Adipocyte (in vitro differentiated cells): ENCODE measurements at regions not wholly inside any gene's neighbourhood (a gene's known extent, or its start where the extent isn't known, plus 50 kb on each side); places are given as distances from the start of the nearest gene placed in this dataset.

Source experiments
- DNase-seq: peaks from one replicate; pipeline ENCODE4 v3.0.0-alpha.2; 2015; ENCODE audit warnings: low read depth
- H3K27me3 ChIP-seq: replicated peaks from 2 replicates; pipeline ENCODE4 v1.7.0; 2013; ENCODE audit warnings: mild to moderate bottlenecking, low read length, moderate library complexity; ENCODE audit not compliant: control insufficient read depth, insufficient read depth
- H3K36me3 ChIP-seq: 2 replicates; pipeline ENCODE4 v1.7.0; 2013; ENCODE audit warnings: low read length, mild to moderate bottlenecking, moderate library complexity; ENCODE audit not compliant: control insufficient read depth, insufficient read depth, severe bottlenecking
- H3K4me1 ChIP-seq: 2 replicates; pipeline ENCODE4 v1.7.0; 2013; ENCODE audit warnings: mild to moderate bottlenecking, low read length, moderate library complexity; ENCODE audit not compliant: control insufficient read depth, insufficient read depth
- H3K4me3 ChIP-seq: 2 replicates; pipeline ENCODE4 v1.7.0; 2013; ENCODE audit warnings: mild to moderate bottlenecking, low read length, moderate library complexity
- H3K9ac ChIP-seq: 2 replicates; pipeline ENCODE4 v1.7.0; 2013; ENCODE audit warnings: mild to moderate bottlenecking, low read length, moderate library complexity
- H3K9me3 ChIP-seq: 2 replicates; pipeline ENCODE4 v1.7.0; 2013; ENCODE audit warnings: mild to moderate bottlenecking, low read length, moderate library complexity; ENCODE audit not compliant: control insufficient read depth

DNA sequence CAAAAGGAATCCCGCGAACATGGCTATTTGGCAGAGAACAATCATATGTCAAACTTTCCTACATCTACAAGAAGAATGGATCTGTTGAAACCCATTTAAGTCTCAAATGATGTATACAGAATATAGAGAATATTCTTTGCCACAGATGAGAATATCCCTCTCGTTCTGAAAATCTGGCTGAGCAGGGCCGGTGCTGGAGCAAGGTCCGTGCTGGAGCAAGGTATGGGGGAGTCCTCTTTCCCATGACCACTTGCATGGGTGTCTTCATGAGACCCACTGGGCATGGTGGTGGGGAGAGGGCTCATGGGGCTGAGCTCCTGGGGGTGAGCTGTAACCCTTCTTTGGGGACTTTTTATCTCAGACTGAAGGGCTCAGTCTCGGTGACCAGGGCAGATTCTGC lies 440.9 kb downstream of the SOX9 start:
- Histone ChIP-seq H3K4me3 (no peak overlapping the region), H3K9ac (no peak overlapping the region), H3K9me3 (no peaks in the 10 kb centered on the region), H3K4me1 (no peaks in the 10 kb centered on the region), H3K36me3 (no peaks in the 10 kb centered on the region), H3K27me3 (no peaks in the 10 kb centered on the region)
- DNase-seq: no peak

DNA sequence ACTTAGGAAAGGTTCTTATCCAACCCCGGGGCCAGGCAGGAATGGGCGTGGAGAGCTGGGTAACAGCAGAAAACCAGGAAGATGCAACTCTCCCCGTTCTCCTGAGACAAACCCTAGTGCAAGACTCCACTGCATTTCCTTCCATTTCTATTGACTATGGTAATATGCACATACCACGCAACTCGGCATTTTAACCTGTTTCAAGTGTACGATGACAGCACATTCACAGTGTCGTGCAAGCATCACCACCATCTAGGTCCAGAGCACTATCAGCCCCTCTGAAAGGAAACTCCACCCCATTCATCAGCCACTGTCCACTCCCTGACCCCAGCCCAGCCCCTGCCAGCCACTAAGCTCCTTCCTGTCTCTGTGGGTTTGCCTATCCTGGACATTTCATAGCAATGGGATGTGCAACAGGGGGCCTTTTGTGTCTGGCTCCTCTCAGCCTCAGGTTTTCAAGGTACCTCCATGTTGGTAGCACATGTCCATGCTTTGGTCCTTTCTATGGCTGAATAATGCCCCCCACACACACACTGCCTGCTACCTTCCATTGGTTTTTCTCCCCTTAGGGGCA lies 441.9 kb downstream of the SOX9 start:
- no peak overlapping the region for H3K9ac ChIP-seq
- no peaks in the 10 kb centered on the region for H3K9me3 ChIP-seq
- no peak overlapping the region for H3K4me3 ChIP-seq
- H3K4me1 ChIP-seq: no peaks in the 10 kb centered on the region
- DNase-seq: no peak
- H3K27me3 ChIP-seq: peaks cover under 1% of the 10 kb centered on the region
- no peaks in the 10 kb centered on the region for H3K36me3 ChIP-seq

DNA sequence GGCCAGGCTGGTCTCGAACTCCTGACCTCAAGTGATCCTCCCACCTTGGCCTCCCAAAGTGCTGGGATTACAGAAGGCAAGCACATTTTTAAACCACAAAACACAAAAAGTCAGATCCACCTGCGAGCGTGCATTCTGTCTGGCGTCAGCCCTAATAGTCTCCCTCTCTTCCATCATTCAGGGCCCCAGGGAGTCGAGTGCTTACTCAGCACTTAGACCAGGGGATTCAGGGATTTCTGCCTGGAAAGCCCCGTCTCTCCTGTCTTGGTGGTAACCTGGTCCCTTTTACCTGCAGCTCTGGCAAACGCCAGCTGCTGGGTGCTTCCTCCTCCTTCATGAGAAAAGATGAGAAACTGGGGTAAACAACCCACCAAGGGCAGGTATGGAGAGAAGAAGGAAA lies 443.1 kb downstream of the SOX9 start:
- H3K27me3 ChIP-seq: peaks cover 7% of the 10 kb centered on the region
- no peaks in the 10 kb centered on the region for H3K4me1 ChIP-seq
- H3K36me3 ChIP-seq: no peaks in the 10 kb centered on the region
- no peak for DNase-seq
- H3K9ac ChIP-seq: no peak overlapping the region
- H3K9me3 ChIP-seq: no peaks in the 10 kb centered on the region
- H3K4me3 ChIP-seq: no peak overlapping the region

DNA sequence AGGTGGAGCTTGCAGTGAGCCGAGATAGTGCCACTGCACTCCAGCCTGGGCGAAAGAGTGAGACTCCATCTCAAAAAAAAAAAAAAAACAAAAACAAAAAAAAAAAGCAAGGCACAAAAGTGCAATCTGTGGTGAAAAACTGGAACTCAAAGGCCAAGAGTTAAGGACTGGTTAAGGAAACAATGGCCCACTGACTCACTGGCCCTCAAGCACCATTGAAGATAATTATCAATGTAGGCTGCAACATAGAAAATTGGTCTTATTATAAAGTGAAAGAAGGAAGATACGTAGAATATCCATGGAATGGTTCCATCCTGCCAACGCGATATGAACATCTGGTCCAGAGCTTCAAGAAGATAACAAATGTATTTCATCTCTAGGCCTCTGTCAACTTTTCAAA lies 444.2 kb downstream of the SOX9 start:
- no peaks in the 10 kb centered on the region for H3K9me3 ChIP-seq
- no peaks in the 10 kb centered on the region for H3K4me1 ChIP-seq
- no peak overlapping the region for H3K9ac ChIP-seq
- H3K36me3 ChIP-seq: no peaks in the 10 kb centered on the region
- H3K27me3 ChIP-seq: peaks cover 7% of the 10 kb centered on the region
- DNase-seq: no peak
- H3K4me3 ChIP-seq: no peak overlapping the region

DNA sequence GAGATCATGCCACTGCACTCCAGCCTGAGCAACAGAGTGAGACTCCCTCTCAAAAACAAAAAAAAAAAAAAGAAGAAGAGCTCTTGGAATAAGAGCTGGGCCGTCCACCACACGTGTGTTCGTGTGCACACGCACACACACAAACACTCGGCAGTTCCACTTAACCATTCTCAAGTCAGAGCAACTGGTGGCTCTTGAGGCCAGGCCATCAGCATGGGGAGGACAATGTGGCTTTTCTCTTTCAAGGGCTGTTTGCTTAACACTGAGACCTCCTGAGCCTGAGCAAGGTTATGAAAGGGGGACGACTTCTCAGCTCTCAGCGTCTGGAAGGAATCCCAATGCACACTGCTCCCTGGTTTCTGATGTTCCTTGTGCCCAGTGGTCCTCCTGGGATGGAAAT lies 444.9 kb downstream of the SOX9 start:
- Histone ChIP-seq H3K4me1 (no peaks in the 10 kb centered on the region), H3K9ac (no peak overlapping the region), H3K27me3 (peaks cover 7% of the 10 kb centered on the region), H3K4me3 (no peak overlapping the region), H3K36me3 (no peaks in the 10 kb centered on the region), H3K9me3 (no peaks in the 10 kb centered on the region)
- no peak for DNase-seq

DNA sequence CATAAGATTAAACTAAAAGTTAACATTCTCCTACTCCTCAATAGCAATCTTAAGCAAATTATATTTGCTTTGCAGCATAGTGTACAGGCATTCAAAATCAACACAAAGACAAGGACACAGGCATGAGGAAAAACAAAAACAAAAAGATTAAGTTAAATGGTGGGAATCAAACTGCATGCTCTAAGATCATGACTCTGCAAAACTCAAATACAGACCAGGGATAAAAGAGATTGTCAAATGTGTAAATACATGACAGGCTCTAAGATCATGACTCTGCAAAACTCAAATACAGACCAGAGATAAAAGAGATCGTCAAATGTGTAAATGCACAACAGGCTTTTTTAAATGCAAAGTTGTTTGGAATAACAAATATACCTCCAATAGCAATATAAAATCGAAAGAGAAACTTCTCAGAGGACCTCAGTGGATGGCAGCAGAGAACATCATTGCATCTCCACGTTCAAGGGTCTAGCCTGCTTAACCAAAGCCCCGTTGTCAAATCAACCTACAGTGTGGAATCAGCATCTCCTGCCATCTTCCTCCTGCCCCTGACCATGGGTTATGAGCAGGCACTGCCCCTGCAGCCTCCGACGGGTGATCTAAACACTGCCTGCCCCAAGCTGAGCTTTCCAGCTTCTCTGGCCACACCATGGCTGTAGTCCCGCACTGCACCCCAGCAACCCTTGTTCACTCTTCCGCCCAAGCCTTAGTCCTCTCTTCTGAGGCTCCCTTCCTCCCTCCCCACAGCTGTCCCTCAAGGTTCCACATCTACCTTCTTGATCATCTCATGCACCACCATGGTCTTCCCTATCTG lies 446.1 kb downstream of the SOX9 start:
- no peaks in the 10 kb centered on the region for H3K36me3 ChIP-seq
- H3K4me3 ChIP-seq: no peak overlapping the region
- H3K9ac ChIP-seq: no peak overlapping the region
- H3K27me3 ChIP-seq: peaks cover 7% of the 10 kb centered on the region
- peak; percentile 25 for DNase-seq
- H3K9me3 ChIP-seq: no peaks in the 10 kb centered on the region
- H3K4me1 ChIP-seq: no peaks in the 10 kb centered on the region

DNA sequence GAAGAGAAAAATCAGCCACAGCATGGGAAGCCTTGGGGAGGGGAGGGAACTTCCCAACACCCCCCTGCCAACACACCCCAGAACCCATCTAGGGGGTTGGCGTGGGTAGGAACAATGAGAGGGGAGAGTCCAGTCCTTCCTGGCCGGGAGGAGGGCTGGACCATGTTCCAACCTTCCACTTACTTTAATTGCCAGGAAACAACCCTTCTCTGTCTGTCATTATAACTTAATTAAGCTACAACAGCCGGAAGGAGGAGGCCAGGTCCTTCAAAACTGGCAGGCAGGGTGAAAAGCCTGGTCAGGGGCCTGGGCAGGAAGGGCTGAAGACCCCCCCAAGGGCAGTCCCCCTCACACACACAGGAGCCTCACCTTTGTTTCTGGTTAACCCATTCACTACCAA lies 447.0 kb downstream of the SOX9 start:
- Histone ChIP-seq H3K36me3 (no peaks in the 10 kb centered on the region), H3K4me1 (no peaks in the 10 kb centered on the region), H3K27me3 (peaks cover 7% of the 10 kb centered on the region), H3K9me3 (no peaks in the 10 kb centered on the region), H3K9ac (no peak overlapping the region), H3K4me3 (no peak overlapping the region)
- DNase-seq: no peak

DNA sequence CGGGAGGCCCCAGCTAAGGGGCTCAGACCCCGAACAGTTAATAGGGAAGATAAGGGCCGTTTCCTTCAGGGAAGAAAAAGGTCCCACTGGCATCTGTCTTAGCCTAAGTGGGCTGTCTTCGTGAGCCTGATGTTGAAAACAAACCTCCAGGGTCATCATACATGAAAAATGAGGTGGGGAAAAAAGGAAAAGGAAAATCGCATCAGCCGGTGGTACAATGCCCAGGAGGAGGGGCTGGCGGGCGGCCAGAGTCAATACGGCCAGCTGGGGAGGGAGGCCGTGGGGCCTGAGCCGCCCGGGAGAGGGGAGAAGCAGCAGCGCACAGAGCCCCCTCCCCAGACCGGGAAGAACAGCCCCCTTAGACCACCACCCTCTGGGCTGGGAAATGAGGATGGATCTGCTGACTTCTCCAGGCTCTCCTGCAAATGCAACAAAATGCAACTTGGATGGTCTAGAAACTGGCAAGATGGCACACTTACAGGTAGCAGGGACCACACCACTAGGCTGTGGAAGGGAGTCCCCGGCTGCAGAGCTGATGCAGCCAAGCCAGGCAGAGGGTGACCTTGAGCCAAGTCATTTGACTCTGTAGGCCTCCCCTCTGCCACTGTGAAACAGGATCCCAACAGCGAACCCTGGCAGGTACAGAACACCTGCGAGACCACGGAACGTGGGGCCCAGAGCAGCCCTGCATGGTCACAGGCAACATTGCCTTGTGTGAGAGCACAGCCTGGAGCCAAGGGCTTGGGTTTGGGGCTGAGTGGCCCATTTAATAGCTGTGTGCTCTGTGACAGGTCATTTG lies 448.5 kb downstream of the SOX9 start:
- H3K36me3 ChIP-seq: no peaks in the 10 kb centered on the region
- H3K9ac ChIP-seq: no peak overlapping the region
- H3K4me3 ChIP-seq: no peak overlapping the region
- H3K27me3 ChIP-seq: peaks cover 7% of the 10 kb centered on the region
- no peak for DNase-seq
- H3K9me3 ChIP-seq: no peaks in the 10 kb centered on the region
- H3K4me1 ChIP-seq: no peaks in the 10 kb centered on the region

DNA sequence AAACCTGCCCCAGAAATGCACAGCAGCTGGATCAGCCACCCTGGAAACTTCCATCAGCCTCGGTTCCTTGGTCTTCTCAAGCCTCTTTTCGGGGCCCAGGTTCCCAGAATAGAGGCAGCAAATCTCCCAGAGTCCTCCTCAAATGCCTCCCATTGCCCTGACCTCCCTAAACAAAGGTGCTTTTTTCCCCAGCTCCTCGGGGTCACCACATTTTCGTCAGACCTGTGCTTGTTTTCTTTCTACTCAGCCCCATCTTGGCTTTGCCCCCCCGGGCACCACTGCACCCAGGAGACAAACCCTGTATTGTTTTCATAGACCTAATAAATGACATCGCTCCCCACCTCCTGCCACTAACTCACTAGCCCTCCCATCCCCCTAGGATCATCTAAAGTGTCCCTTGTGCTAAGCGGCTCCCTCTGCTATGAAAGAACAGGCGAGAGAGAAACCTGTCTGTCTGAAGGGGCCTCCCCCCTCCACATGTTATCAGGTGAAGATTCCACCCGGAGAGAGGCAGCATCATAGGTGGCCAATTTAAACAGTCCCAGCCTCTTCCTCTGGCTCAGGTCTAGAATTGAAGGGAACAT lies 451.1 kb downstream of the SOX9 start:
- H3K9me3 ChIP-seq: no peaks in the 10 kb centered on the region
- no peak for DNase-seq
- no peak overlapping the region for H3K4me3 ChIP-seq
- peaks cover 8% of the 10 kb centered on the region for H3K27me3 ChIP-seq
- H3K9ac ChIP-seq: no peak overlapping the region
- H3K36me3 ChIP-seq: no peaks in the 10 kb centered on the region
- H3K4me1 ChIP-seq: no peaks in the 10 kb centered on the region

DNA sequence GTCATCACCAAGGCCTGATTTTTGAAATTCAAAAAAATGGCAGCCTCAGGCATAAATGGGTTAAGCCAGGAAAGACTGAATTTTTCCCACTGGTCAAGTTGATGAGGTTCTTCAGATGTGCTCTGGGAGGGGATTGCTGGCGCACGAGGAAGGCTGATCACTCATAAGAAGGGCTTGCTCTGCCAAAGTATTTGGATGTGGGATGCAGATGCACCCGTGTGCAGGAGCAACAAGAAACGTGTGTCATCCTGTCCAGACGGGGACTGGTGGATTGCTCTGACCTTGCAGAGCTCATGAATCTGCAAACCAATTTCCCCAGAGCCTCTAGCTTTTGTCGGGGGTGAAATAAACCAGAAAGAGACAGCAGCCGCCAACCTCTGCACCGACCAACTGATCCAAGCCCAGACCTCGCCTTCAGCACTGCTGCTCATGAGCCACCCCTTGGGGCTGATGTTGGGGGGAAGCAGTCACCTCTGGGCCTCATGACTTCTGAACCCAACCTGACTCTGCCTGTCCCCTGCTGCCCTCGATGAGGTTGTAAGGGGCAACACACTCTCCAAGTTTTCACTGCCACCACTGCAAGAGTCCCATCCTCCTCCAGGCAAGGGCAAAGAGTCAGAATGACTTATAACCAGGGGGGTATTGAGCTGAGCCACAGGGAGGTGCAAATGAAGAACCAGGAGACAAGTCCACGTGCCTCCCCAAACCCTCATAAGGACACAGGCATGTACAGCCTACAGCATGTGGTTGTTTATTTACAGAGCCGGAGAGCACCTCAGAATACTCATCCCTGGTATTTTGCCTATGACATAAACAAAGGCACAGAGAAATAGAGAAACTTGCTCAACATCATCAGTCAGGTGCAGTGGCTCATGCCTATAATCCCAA lies 452.0 kb downstream of the SOX9 start:
- no peaks in the 10 kb centered on the region for H3K36me3 ChIP-seq
- H3K9ac ChIP-seq: no peak overlapping the region
- no peaks in the 10 kb centered on the region for H3K9me3 ChIP-seq
- no peak overlapping the region for H3K4me3 ChIP-seq
- H3K4me1 ChIP-seq: no peaks in the 10 kb centered on the region
- peaks cover 10% of the 10 kb centered on the region for H3K27me3 ChIP-seq
- no peak for DNase-seq
